ENCODE measurements at regions not wholly inside any gene's neighbourhood (a gene's known extent, or its start where the extent isn't known, plus 50 kb on each side); places are given as distances from the start of the nearest gene placed in this dataset.

- no peak for TF ChIP-seq CTCF (IDR thresholded peaks at IDR 0.05; ENCODE audit: low read depth, low read length)
- no peak for DNase-seq (ENCODE audit: low read depth in 2 of 2)
- H3K4me3 ChIP-seq (replicated peaks in 1 of 2; ENCODE audit: low read depth in 2 of 2, low read length in 2 of 2), result no peak overlapping the region
Measured at GRCh38 chr2:45153121-45153520, 143.9 kb upstream of the SIX2 start.

GRCh38 chr2:45152691-45153090 is 143.4 kb upstream of the SIX2 start:
- no peak overlapping the region for H3K4me3 ChIP-seq (replicated peaks in 1 of 2; ENCODE audit: low read depth in 2 of 2, low read length in 2 of 2)
- no peak for TF ChIP-seq CTCF (IDR thresholded peaks at IDR 0.05; ENCODE audit: low read depth, low read length)
- DNase-seq (ENCODE audit: low read depth in 2 of 2), result no peak

GRCh38 chr2:45145073-45145899 is 136.0 kb upstream of the SIX2 start:
- DNase-seq (ENCODE audit: low read depth in 2 of 2), result no peak

GRCh38 chr2:45141883-45142866 is 132.9 kb upstream of the SIX2 start:
- H3K4me3 ChIP-seq (replicated peaks in 1 of 2; ENCODE audit: low read depth in 2 of 2, low read length in 2 of 2), result no peak overlapping the region
- no peak for TF ChIP-seq CTCF (IDR thresholded peaks at IDR 0.05; ENCODE audit: low read depth, low read length)
- no peak for DNase-seq (ENCODE audit: low read depth in 2 of 2)

More at GRCh38 chr2:45145073-45145899, 136.0 kb upstream of the SIX2 start:
- TF ChIP-seq CTCF (IDR thresholded peaks at IDR 0.05; ENCODE audit: low read depth, low read length), result no peak
- H3K4me3 ChIP-seq (replicated peaks in 1 of 2; ENCODE audit: low read depth in 2 of 2, low read length in 2 of 2), result no peak overlapping the region

- no peak for DNase-seq (ENCODE audit: low read depth in 2 of 2)
- H3K4me3 ChIP-seq (replicated peaks in 1 of 2; ENCODE audit: low read depth in 2 of 2, low read length in 2 of 2), result no peak overlapping the region
- TF ChIP-seq CTCF (IDR thresholded peaks at IDR 0.05; ENCODE audit: low read depth, low read length), result no peak
Measured at GRCh38 chr2:45140675-45141074, 131.4 kb upstream of the SIX2 start.

GRCh38 chr2:45138904-45139303 is 129.7 kb upstream of the SIX2 start:
- no peak for TF ChIP-seq CTCF (IDR thresholded peaks at IDR 0.05; ENCODE audit: low read depth, low read length)
- no peak for DNase-seq (ENCODE audit: low read depth in 2 of 2)
- H3K4me3 ChIP-seq (replicated peaks in 1 of 2; ENCODE audit: low read depth in 2 of 2, low read length in 2 of 2), result no peak overlapping the region
